ENCODE measurements at regions not wholly inside any gene's neighbourhood (a gene's known extent, or its start where the extent isn't known, plus 50 kb on each side); places are given as distances from the start of the nearest gene placed in this dataset.

DNA sequence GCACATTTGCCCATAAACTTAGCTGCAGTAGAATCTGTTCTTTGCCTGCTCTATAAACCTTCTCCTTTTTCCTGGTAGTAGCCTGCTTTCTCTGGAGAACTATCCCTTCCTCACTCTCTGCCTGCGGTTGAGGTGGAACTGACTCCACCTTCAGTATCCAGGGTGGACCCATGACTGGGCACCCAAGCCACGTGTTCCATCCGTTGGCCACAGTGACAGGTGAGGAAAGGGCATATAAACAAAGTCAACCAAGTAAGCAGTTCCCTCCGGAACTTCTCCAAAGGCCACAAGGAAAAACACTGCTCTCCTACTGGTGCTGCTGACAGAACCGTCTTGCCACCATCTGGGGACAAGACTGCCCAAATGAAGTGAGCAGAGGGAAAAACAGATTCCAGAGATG lies 218.8 kb downstream of the TFAP2A start:
- TF ChIP-seq, protein P1, sequence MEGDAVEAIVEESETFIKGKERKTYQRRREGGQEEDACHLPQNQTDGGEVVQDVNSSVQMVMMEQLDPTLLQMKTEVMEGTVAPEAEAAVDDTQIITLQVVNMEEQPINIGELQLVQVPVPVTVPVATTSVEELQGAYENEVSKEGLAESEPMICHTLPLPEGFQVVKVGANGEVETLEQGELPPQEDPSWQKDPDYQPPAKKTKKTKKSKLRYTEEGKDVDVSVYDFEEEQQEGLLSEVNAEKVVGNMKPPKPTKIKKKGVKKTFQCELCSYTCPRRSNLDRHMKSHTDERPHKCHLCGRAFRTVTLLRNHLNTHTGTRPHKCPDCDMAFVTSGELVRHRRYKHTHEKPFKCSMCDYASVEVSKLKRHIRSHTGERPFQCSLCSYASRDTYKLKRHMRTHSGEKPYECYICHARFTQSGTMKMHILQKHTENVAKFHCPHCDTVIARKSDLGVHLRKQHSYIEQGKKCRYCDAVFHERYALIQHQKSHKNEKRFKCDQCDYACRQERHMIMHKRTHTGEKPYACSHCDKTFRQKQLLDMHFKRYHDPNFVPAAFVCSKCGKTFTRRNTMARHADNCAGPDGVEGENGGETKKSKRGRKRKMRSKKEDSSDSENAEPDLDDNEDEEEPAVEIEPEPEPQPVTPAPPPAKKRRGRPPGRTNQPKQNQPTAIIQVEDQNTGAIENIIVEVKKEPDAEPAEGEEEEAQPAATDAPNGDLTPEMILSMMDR (IDR thresholded peaks at IDR 0.05; ENCODE audit: low read depth, low read length, missing input control), result no peak
- no peak for TF ChIP-seq EGR1 (IDR thresholded peaks at IDR 0.05; ENCODE audit: low read depth in 2 of 2)
- TF ChIP-seq, protein P2, sequence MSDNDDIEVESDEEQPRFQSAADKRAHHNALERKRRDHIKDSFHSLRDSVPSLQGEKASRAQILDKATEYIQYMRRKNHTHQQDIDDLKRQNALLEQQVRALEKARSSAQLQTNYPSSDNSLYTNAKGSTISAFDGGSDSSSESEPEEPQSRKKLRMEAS (IDR thresholded peaks at IDR 0.05), result no peak
- no peak for TF ChIP-seq SP1 (IDR thresholded peaks at IDR 0.05)
- no peak for TF ChIP-seq TAF1 (conservative IDR thresholded peaks at IDR 0.05)
- no peak for TF ChIP-seq JUND (IDR thresholded peaks at IDR 0.05)
- no peak for TF ChIP-seq RXRA (IDR thresholded peaks at IDR 0.05)

Measured in liver (tissue), 3 donors.